Aorta (tissue), 5 donors: ENCODE measurements at regions not wholly inside any gene's neighbourhood (a gene's known extent, or its start where the extent isn't known, plus 50 kb on each side); places are given as distances from the start of the nearest gene placed in this dataset.

ENCODE experiments used
- ATAC-seq: fragments of 200-7000 bp; cut with Tn5 transposase; one replicate; pipeline ENCODE4 v1.9.1; 2022; ENCODE audit warnings: moderate library complexity; ENCODE audit not compliant: low FRiP score
- DNase-seq, 2 donors: peaks; one replicate each; pipeline ENCODE4 v3.0.0-alpha.2; 2020
- H3K27ac ChIP-seq, 2 donors: one replicate each; pipeline ENCODE4 v1.5.1; 2013; ENCODE audit warnings: low read length in 2 of 2, mild to moderate bottlenecking in 2 of 2, moderate library complexity in 2 of 2, control low read depth in 1 of 2, inconsistent platforms in 1 of 2, low read depth in 1 of 2
- H3K27me3 ChIP-seq, 2 donors: one replicate each; pipeline ENCODE4 v1.6.1; 2013; ENCODE audit warnings: control low read depth in 1 of 2, low read length in 1 of 2, mild to moderate bottlenecking in 1 of 2, moderate library complexity in 1 of 2; ENCODE audit not compliant: insufficient read depth in 2 of 2, control insufficient read depth in 1 of 2
- H3K36me3 ChIP-seq, 2 donors: one replicate each; pipeline ENCODE4 v1.6.1; 2013; ENCODE audit warnings: control low read depth in 1 of 2, low read length in 1 of 2, mild to moderate bottlenecking in 1 of 2; ENCODE audit not compliant: insufficient read depth in 2 of 2, control insufficient read depth in 1 of 2
- H3K4me1 ChIP-seq, 2 donors: one replicate each; pipeline ENCODE4 v1.6.1; 2013; ENCODE audit warnings: low read length in 2 of 2, control low read depth in 1 of 2, mild to moderate bottlenecking in 1 of 2, moderate library complexity in 1 of 2; ENCODE audit not compliant: insufficient read depth in 2 of 2, control insufficient read depth in 1 of 2
- H3K4me3 ChIP-seq, 2 donors: one replicate each; pipeline ENCODE4 v1.5.1; 2013; ENCODE audit warnings: low read length in 2 of 2, control low read depth in 1 of 2, mild to moderate bottlenecking in 1 of 2
- H3K9me3 ChIP-seq: one replicate; pipeline ENCODE4 v1.6.1; 2013; ENCODE audit warnings: mild to moderate bottlenecking, low read length; ENCODE audit not compliant: control insufficient read depth
- WGBS, 2 donors: extraction: QIAGEN DNeasy Blood & Tissue Kit; methylation state at CpG; one replicate each; pipeline ENCODE4 v1.1.7; 2013; 5-methylcytosine and 5-hydroxymethylcytosine counted together
- intact Hi-C, 2 donors: fragments of 100-400 bp; cut with DNase I; formaldehyde crosslinking; loops; one replicate each; pipeline versions ENCODE4 v1.14.2 to v1.15.0; 2022
- donor health status: healthy with polysubstance abuse.
- donor health status: Bipolar disorder and iron deficiency.
- donor health status: DM: no; HTN: no; CAD: no.
- donor health status: DM: no; HTN: no; CAD: no.
- donor health status: DM: yes; HTN: yes; CAD: no.

DNA sequence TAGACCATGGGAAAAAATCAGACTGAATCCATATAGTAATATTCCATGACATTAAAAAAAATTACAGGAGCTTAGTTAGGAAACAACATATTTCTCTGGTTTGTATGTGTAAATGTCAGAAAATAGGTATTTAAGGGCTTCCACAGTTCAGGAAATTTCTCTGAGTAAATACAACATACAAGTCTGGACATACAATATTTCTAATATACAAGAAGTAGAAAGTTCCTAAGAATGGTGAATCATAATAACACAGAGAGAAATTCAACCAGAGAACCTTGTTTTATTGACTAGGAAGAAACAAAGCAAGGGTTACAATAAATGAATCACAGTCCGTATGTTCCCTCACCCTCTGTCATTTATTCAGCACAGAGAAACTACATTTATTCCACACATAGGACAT lies 532.7 kb upstream of the FAT3 start:
- intact Hi-C loops: no loop called here
- no peaks in the 10 kb centered on the region for H3K27me3 ChIP-seq
- no peaks in the 10 kb centered on the region for H3K4me1 ChIP-seq
- WGBS, 2 donors: 68 to 70% methylated on average over 1 of the region's 1 CpG
- no peaks in the 10 kb centered on the region for H3K9me3 ChIP-seq
- H3K27ac ChIP-seq: no peak overlapping the region
- H3K4me3 ChIP-seq: no peak overlapping the region
- DNase-seq (no peak), ATAC-seq (no peak)
- H3K36me3 ChIP-seq: no peaks in the 10 kb centered on the region

DNA sequence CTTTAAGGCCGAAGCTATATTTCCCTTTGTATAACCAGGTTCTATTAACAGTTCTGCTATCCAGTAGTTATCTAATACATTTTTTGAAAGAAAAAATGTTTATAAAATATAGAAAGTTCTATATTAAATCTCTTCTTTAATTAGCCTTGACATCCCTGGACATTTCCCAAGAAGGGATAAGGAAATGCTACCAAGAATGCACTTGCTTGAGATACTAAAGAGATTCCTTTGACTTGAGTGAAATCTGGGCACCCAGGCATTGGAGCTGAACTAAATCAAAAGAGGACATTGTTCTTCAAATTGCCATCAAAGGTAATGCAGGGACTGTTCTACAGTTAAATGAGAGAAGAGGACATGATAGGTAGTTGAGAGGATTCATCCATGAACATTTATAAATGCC lies 535.9 kb upstream of the FAT3 start:
- WGBS, 2 donors: 75 to 85% methylated on average over 1 of the region's 1 CpG
- intact Hi-C loops: no loop called here
- ATAC-seq (no peak), DNase-seq (no peak)
- Histone ChIP-seq H3K4me1 (no peaks in the 10 kb centered on the region), H3K27ac (no peak overlapping the region), H3K4me3 (no peak overlapping the region), H3K9me3 (no peaks in the 10 kb centered on the region), H3K36me3 (no peaks in the 10 kb centered on the region), H3K27me3 (no peaks in the 10 kb centered on the region)

DNA sequence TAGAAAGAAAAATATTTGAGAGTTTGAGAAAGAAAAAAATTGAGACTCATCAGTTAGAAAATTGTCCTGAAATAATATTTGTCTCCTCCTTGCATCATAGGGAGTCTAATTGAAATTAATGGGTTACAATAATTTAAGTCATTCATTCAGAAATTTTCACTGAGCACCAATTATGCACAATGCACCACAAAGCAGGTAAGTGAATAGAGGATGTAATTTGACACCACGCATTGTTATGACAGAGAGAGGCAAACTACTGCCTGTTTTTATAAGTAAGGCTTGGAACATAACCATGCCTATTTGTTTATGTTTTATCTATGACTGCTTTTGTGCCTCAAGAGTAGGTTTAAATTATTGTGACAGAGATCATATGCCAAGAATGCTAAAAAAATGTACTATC lies 537.9 kb upstream of the FAT3 start:
- Histone ChIP-seq H3K27ac (no peak overlapping the region), H3K4me1 (no peaks in the 10 kb centered on the region), H3K27me3 (no peaks in the 10 kb centered on the region), H3K4me3 (no peak overlapping the region), H3K36me3 (no peaks in the 10 kb centered on the region), H3K9me3 (no peaks in the 10 kb centered on the region)
- 85 to 88% methylated on average over 1 of the region's 1 CpG for WGBS, 2 donors
- ATAC-seq (no peak), DNase-seq (no peak)
- intact Hi-C loops: no loop called here

DNA sequence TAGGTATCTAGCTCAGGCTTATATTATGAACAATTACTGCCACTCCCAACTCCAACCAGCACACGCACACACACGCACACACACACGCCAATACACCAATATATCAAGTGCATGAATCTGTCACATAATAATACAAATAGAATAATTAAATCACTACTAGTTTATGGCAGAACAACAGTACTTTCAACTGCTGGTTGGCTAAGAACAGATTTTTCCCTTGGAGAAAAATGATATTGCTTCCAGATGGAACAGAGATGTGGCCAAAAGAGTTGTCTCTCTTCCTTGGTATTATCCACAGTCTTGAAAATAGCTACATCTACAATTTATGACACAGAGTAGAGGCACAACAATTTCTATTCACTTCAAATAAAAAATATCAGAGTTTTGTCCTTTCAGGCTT lies 538.3 kb upstream of the FAT3 start:
- Histone ChIP-seq H3K4me1 (no peaks in the 10 kb centered on the region), H3K36me3 (no peaks in the 10 kb centered on the region), H3K4me3 (no peak overlapping the region), H3K27me3 (no peaks in the 10 kb centered on the region), H3K27ac (no peak overlapping the region), H3K9me3 (no peaks in the 10 kb centered on the region)
- intact Hi-C loops: no loop called here
- WGBS, 2 donors: 80 to 87% methylated on average over 3 of the region's 3 CpGs
- DNase-seq (no peak), ATAC-seq (no peak)

DNA sequence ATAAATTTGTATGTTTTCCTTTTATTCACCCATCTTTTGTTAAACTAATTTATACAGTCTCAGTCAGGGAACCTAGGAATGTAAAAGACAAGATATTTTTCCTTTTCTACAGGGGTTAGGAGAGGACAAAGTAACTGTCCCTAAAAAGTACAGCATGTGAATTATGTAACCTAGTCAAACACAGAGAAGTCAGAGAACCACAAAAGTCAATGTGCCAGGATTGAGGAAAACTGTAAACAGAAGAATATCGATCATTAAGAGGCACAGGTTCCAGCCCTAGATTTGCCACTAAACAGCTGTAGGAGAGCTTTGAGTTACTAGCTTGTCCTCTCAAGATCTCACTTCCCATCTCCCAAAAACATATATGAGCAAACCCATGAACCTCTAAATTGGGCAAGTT lies 550.9 kb upstream of the FAT3 start:
- Histone ChIP-seq H3K9me3 (no peaks in the 10 kb centered on the region), H3K36me3 (no peaks in the 10 kb centered on the region), H3K27me3 (no peaks in the 10 kb centered on the region), H3K4me3 (no peak overlapping the region), H3K27ac (no peak overlapping the region), H3K4me1 (no peaks in the 10 kb centered on the region)
- intact Hi-C loops: no loop called here
- DNase-seq (no peak), ATAC-seq (no peak)
- 91 to 95% methylated on average over 1 of the region's 1 CpG for whole genome bisulfite sequencing, 2 donors

DNA sequence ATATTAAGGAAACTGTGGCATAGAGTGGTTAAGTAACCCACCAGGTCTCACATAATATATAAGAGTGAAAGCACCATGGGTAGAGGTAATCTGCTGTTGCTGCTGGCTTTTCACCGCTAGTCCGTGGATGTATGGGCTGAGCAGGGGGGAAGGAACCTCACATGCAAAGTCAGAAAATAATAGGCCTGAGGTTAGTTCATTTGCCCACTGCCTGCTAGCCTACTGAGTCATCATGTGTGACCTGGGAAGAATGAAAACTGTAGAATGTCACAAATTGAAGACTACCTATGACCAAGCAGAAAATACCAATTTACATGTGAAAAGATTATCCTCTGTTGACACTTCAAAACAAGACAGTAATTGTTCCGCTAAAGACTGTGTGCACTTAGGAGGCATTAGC lies 560.1 kb upstream of the FAT3 start:
- H3K36me3 ChIP-seq: no peaks in the 10 kb centered on the region
- whole genome bisulfite sequencing, 2 donors: 70 to 74% methylated on average over 3 of the region's 3 CpGs
- intact Hi-C loops: loop anchor here in 1 of 2 donors (10.0 kb wide), 1 partner anchor 680 kb away; no protein-coding TSS in a partner anchor
- H3K9me3 ChIP-seq: no peaks in the 10 kb centered on the region
- ATAC-seq (no peak), DNase-seq (no peak)
- H3K4me1 ChIP-seq: no peaks in the 10 kb centered on the region
- no peak overlapping the region for H3K27ac ChIP-seq
- H3K27me3 ChIP-seq: no peaks in the 10 kb centered on the region
- no peak overlapping the region for H3K4me3 ChIP-seq

DNA sequence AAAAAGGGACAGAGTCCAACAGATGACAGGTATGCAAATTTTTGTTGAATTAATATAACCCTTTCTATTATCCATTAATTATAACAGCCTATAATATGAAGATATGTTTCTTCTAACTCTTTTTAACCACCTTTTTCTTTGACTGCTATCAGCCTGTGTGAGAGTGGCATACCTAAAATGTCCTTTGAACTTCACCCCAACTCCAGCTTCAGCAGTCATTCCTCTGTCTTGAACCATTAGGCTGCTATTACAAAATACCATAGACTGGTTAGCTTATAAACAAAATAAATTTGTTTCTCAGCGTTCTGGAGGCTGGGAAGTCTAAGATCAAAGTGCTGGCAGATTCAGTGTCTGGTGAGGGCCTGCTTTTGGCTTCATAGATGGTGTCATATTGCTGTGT lies 564.6 kb upstream of the FAT3 start:
- intact Hi-C loops: loop anchor here in 1 of 2 donors (10.0 kb wide), 1 partner anchor 685 kb away; no protein-coding TSS in a partner anchor
- Histone ChIP-seq H3K9me3 (no peaks in the 10 kb centered on the region), H3K27ac (no peak overlapping the region), H3K27me3 (no peaks in the 10 kb centered on the region), H3K4me3 (no peak overlapping the region), H3K36me3 (no peaks in the 10 kb centered on the region), H3K4me1 (no peaks in the 10 kb centered on the region)
- ATAC-seq (no peak), DNase-seq (no peak)
- 50 to 54% methylated on average over 1 of the region's 1 CpG for WGBS, 2 donors

DNA sequence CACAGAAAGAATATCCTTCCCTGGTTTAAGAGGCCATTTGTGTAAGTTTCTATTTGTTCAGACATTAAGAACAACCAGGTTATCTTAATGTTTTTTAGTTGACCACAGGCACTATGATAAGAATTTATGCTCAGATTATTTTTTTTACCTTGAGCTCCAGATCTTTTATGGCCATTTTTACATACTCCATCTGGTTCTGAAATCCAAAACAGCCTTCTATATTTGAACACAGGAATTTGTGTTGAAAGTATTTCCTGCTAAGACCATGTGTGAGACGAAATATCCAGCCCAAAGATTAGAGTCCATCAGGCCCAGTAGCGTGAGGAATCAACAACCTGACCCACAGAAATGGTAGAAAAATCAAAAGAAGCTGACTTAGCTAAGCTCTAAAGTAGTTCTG lies 569.9 kb upstream of the FAT3 start:
- ATAC-seq (no peak), DNase-seq (no peak)
- Histone ChIP-seq H3K36me3 (no peaks in the 10 kb centered on the region), H3K4me1 (no peaks in the 10 kb centered on the region), H3K27ac (no peak overlapping the region), H3K4me3 (no peak overlapping the region), H3K27me3 (no peaks in the 10 kb centered on the region), H3K9me3 (no peaks in the 10 kb centered on the region)
- WGBS, 2 donors: 23 to 30% methylated on average over 2 of the region's 2 CpGs
- intact Hi-C loops: no loop called here

DNA sequence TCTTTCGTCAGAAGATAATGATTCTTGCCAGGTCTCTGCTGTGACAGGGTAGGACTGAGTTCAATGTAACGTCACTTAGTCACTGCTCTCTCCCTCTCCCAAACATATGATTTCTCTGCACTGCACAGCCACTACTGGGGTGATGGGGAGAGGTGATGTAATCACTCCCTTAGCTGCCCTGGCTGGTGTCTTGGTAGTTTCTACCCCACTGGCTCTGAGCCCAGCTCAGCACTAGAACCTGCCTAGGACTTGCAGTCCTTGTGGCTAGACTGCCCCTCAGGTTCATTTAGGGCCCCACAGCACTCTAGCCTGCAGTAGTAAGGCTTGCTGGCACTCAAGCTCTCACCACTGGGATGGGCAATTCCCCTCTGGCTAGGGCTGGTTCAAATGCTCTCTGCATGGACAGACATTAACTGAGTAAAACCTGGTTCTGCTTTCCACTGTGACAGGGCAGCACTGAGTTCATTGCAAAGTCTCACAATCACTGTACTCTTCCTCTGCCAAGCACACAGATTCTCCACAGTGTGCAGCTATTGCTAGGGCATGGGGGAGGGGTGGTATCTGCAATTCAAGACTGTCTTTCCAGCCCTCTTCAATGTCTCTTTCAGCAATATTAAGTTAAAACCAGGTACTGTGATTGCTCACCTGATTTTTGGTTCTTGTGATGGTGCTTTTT lies 571.4 kb upstream of the FAT3 start:
- H3K36me3 ChIP-seq: no peaks in the 10 kb centered on the region
- no peak overlapping the region for H3K4me3 ChIP-seq
- no peaks in the 10 kb centered on the region for H3K4me1 ChIP-seq
- H3K27ac ChIP-seq: no peak overlapping the region
- DNase-seq: no peak
- no peaks in the 10 kb centered on the region for H3K9me3 ChIP-seq
- H3K27me3 ChIP-seq: no peaks in the 10 kb centered on the region
- ATAC-seq: no peak
- 47 to 50% methylated on average over 2 of the region's 2 CpGs for WGBS, 2 donors
- intact Hi-C loops: no loop called here
